ENCODE measurements at regions not wholly inside any gene's neighbourhood (a gene's known extent, or its start where the extent isn't known, plus 50 kb on each side); places are given as distances from the start of the nearest gene placed in this dataset.

GRCh38 chr6:88544986-88545612, 379.0 kb upstream of the CNR1 start:
- no peaks in the 10 kb centered on the region for H3K9me3 Mint-ChIP-seq (ENCODE audit: low read depth)
- no peaks in the 10 kb centered on the region for H3K27me3 Mint-ChIP-seq
- no peak for DNase-seq (ENCODE audit: low spot score, unreplicated experiment)
- no peak overlapping the region for H3K27ac Mint-ChIP-seq
- H3K4me1 Mint-ChIP-seq (ENCODE audit: low read depth): no peaks in the 10 kb centered on the region
- TF ChIP-seq CTCF (IDR thresholded peaks at IDR 0.05; ENCODE audit: unreplicated experiment): no peak
- no peaks in the 10 kb centered on the region for H3K36me3 Mint-ChIP-seq (ENCODE audit: insufficient read depth)
- H3K4me3 Mint-ChIP-seq (ENCODE audit: low read depth): no peak overlapping the region

GRCh38 chr6:88539295-88539764, 373.2 kb upstream of the CNR1 start:
- Mint-ChIP-seq H3K27me3 (no peaks in the 10 kb centered on the region), H3K27ac (no peak overlapping the region), H3K36me3 (ENCODE audit: insufficient read depth) (no peaks in the 10 kb centered on the region), H3K4me1 (ENCODE audit: low read depth) (no peaks in the 10 kb centered on the region), H3K4me3 (ENCODE audit: low read depth) (no peak overlapping the region), H3K9me3 (ENCODE audit: low read depth) (no peaks in the 10 kb centered on the region)
- no peak for DNase-seq (ENCODE audit: low spot score, unreplicated experiment)
- TF ChIP-seq CTCF (IDR thresholded peaks at IDR 0.05; ENCODE audit: unreplicated experiment): no peak

- TF ChIP-seq CTCF (IDR thresholded peaks at IDR 0.05; ENCODE audit: unreplicated experiment): no peak
- no peak for DNase-seq (ENCODE audit: low spot score, unreplicated experiment)
- H3K4me3 Mint-ChIP-seq (ENCODE audit: low read depth): no peak overlapping the region
- no peaks in the 10 kb centered on the region for H3K4me1 Mint-ChIP-seq (ENCODE audit: low read depth)
- no peaks in the 10 kb centered on the region for H3K9me3 Mint-ChIP-seq (ENCODE audit: low read depth)
- no peak overlapping the region for H3K27ac Mint-ChIP-seq
- no peaks in the 10 kb centered on the region for H3K27me3 Mint-ChIP-seq
- H3K36me3 Mint-ChIP-seq (ENCODE audit: insufficient read depth): no peaks in the 10 kb centered on the region
Measured at GRCh38 chr6:88538840-88539239, 372.7 kb upstream of the CNR1 start.

GRCh38 chr6:88538130-88538706, 372.1 kb upstream of the CNR1 start:
- H3K4me1 Mint-ChIP-seq (ENCODE audit: low read depth): no peaks in the 10 kb centered on the region
- H3K9me3 Mint-ChIP-seq (ENCODE audit: low read depth): no peaks in the 10 kb centered on the region
- H3K27ac Mint-ChIP-seq: no peak overlapping the region
- peak; percentile 42 for DNase-seq (ENCODE audit: low spot score, unreplicated experiment)
- no peak overlapping the region for H3K4me3 Mint-ChIP-seq (ENCODE audit: low read depth)
- H3K36me3 Mint-ChIP-seq (ENCODE audit: insufficient read depth): no peaks in the 10 kb centered on the region
- H3K27me3 Mint-ChIP-seq: no peaks in the 10 kb centered on the region
- no peak for TF ChIP-seq CTCF (IDR thresholded peaks at IDR 0.05; ENCODE audit: unreplicated experiment)

- Mint-ChIP-seq H3K9me3 (ENCODE audit: low read depth) (no peaks in the 10 kb centered on the region), H3K4me3 (ENCODE audit: low read depth) (no peak overlapping the region), H3K27ac (no peak overlapping the region), H3K36me3 (ENCODE audit: insufficient read depth) (no peaks in the 10 kb centered on the region), H3K4me1 (ENCODE audit: low read depth) (no peaks in the 10 kb centered on the region), H3K27me3 (no peaks in the 10 kb centered on the region)
- no peak for TF ChIP-seq CTCF (IDR thresholded peaks at IDR 0.05; ENCODE audit: unreplicated experiment)
- DNase-seq (ENCODE audit: low spot score, unreplicated experiment): no peak
Measured at GRCh38 chr6:88536071-88536625, 370.0 kb upstream of the CNR1 start.
